ENCODE measurements at regions not wholly inside any gene's neighbourhood (a gene's known extent, or its start where the extent isn't known, plus 50 kb on each side); places are given as distances from the start of the nearest gene placed in this dataset.

DNA sequence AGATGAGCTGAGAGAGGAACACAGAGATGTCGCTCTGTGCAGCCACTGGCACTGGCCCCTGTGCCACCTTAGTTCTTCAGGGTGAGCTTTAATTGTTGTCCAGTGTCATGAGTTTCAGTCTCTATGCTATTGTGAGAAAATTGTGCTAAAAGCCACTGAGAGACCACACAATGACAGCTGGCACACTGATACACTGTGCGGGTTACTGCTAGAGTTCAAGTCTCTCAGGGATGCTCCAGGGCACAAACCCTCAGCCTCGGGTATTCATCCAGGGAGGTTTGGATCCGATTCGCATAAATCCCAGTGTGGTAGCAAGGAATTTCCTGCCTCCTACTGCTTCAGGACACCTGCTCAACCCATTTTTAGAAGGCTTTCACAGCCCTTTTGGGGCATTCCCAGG, 68.1 kb upstream of the EDNRB start:
- no peak for DNase-seq (ENCODE audit: extremely low read depth, insufficient read length)
- Histone ChIP-seq H3K27me3 (replicated peaks; ENCODE audit: control insufficient read depth, insufficient read depth, low read length) (no peaks in the 10 kb centered on the region), H3K4me3 (replicated peaks; ENCODE audit: low read depth, low read length) (no peak overlapping the region), H3K36me3 (ENCODE audit: control insufficient read depth, insufficient read depth, low read length) (no peaks in the 10 kb centered on the region)
- TF ChIP-seq, protein P1, sequence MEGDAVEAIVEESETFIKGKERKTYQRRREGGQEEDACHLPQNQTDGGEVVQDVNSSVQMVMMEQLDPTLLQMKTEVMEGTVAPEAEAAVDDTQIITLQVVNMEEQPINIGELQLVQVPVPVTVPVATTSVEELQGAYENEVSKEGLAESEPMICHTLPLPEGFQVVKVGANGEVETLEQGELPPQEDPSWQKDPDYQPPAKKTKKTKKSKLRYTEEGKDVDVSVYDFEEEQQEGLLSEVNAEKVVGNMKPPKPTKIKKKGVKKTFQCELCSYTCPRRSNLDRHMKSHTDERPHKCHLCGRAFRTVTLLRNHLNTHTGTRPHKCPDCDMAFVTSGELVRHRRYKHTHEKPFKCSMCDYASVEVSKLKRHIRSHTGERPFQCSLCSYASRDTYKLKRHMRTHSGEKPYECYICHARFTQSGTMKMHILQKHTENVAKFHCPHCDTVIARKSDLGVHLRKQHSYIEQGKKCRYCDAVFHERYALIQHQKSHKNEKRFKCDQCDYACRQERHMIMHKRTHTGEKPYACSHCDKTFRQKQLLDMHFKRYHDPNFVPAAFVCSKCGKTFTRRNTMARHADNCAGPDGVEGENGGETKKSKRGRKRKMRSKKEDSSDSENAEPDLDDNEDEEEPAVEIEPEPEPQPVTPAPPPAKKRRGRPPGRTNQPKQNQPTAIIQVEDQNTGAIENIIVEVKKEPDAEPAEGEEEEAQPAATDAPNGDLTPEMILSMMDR (IDR thresholded peaks at IDR 0.05; ENCODE audit: insufficient read depth, low read length, poor library complexity, severe bottlenecking), result no peak

DNA sequence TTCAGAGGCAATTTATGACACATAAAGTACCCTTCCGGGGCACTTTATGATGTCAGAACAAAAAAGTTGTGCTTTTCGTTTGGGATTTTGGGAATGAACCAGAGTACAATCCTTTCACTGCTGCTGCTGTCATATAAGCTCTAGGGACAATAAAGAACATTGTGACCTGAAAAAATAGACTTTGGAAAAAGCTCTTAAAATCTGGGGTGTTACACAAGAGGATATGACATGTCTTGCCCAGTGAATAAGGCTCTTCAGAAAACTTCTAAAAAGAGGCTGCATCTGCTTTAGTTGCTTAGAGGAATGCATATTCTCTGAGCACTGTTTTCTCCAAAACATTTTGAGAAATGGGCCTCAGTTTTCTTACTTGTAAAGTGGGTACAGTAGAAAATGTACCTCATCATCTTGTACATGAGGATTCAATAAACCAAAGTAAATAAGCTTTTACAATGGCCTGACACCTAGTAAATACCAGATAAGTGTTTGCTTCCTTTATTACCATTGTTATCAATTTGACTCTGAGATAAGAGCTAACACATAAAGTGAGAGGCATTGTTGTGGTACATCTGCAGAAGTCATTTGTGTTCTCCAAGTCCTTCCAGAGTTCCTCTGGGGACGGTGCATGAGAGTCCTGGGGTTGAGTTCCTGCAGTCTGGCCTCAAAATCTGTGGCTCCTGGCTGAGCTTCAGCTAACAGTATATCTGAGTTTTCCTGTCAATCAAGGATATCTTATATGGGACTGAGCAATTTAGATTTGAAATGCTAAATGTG, 67.4 kb upstream of the EDNRB start:
- no peak overlapping the region for H3K4me3 ChIP-seq (replicated peaks; ENCODE audit: low read depth, low read length)

DNA sequence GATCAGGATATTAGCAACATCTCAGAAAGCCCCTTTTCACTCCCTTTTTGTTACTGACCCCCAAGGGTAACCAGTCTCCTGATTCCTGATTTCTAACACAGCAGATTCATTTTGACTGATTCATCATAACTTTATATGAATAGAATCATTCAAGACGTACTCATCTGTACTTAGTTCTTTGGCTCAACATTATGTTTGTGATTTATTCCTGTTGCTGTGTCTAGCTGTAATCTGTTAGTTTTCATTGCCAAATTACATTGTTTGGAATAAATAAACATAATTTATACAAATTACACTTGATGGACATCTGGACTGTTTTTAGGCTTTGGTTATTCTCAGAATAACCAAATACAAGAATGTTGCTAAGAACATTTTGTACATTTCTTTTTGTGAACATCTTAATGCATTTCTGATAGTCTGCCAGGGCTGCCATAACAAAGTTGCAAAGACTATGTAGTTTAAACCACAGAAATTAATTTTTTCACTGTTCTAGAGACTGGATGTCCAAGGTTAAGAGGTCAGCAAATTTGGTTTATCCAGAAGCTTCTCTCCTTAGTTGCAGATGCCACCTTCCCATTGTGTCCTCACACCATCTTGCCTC, 62.8 kb upstream of the EDNRB start:
- TF ChIP-seq, protein P1 (IDR thresholded peaks at IDR 0.05; ENCODE audit: insufficient read depth, low read length, poor library complexity, severe bottlenecking), result no peak
- H3K27me3 ChIP-seq (replicated peaks; ENCODE audit: control insufficient read depth, insufficient read depth, low read length), result no peaks in the 10 kb centered on the region
- no peak for DNase-seq (ENCODE audit: extremely low read depth, insufficient read length)

More for the DNA sequence above, 67.4 kb upstream of the EDNRB start:
- Histone ChIP-seq H3K27me3 (replicated peaks; ENCODE audit: control insufficient read depth, insufficient read depth, low read length) (no peaks in the 10 kb centered on the region), H3K36me3 (ENCODE audit: control insufficient read depth, insufficient read depth, low read length) (no peaks in the 10 kb centered on the region)
- DNase-seq (ENCODE audit: extremely low read depth, insufficient read length), result no peak
- TF ChIP-seq, protein P1 (IDR thresholded peaks at IDR 0.05; ENCODE audit: insufficient read depth, low read length, poor library complexity, severe bottlenecking), result no peak

DNA sequence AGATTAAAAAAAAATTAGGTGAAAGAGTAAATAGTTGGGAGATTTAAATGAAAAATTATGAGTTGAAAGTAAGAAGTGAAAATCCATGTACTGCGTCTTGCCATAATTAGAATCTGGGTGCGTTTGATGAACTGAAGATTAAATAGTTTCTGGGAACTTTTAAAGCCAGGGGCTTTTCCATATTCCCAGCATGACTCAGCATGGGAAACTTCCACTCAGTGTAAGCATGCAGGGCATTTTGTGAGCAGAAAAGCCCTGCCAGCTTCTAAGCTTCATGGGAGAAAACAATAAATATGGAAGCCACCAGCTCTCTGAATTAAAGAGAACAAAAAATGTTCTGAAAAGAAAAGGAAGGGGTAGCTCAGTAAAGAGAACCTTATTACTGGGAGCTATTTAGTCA, 62.0 kb upstream of the EDNRB start:
- H3K4me3 ChIP-seq (replicated peaks; ENCODE audit: low read depth, low read length), result no peak overlapping the region
- TF ChIP-seq, protein P1 (IDR thresholded peaks at IDR 0.05; ENCODE audit: insufficient read depth, low read length, poor library complexity, severe bottlenecking), result no peak
- no peaks in the 10 kb centered on the region for H3K27me3 ChIP-seq (replicated peaks; ENCODE audit: control insufficient read depth, insufficient read depth, low read length)
- no peaks in the 10 kb centered on the region for H3K36me3 ChIP-seq (ENCODE audit: control insufficient read depth, insufficient read depth, low read length)
- no peak for DNase-seq (ENCODE audit: extremely low read depth, insufficient read length)

More for the DNA sequence above, 62.8 kb upstream of the EDNRB start:
- Histone ChIP-seq H3K36me3 (ENCODE audit: control insufficient read depth, insufficient read depth, low read length) (no peaks in the 10 kb centered on the region), H3K4me3 (replicated peaks; ENCODE audit: low read depth, low read length) (no peak overlapping the region)

DNA sequence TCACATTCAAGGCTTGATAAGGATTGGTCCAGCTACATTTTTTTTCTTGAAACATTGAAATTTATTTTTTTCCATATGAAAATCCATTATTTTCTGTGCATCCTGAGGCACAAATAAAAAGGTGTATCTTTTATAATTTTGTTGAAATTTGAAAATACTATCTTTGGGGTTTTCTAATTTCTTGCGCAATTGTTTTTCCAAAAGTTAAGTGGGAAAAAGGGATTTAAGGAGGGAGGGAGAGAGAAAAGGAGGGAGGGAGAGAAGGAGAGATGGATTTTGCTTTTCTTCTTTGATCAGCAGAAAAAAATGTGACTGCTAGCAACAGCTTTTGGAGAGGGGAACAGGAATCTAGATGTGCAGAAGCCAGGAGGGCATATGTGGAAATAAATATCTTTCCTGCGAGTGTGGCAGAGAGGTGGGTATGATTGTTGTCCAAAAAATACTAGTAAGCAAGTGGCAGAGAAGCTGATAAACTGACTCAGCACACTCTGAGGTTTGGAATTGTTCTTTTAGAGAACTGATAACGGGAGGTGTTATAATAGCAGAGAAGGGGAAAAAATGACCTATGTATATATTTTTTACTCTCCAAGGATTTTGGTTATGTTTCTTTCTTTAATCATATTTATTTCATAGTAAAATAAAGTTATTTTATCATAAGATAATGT, 61.2 kb upstream of the EDNRB start:
- H3K4me3 ChIP-seq (replicated peaks; ENCODE audit: low read depth, low read length), result no peak overlapping the region
- TF ChIP-seq, protein P1 (IDR thresholded peaks at IDR 0.05; ENCODE audit: insufficient read depth, low read length, poor library complexity, severe bottlenecking), result no peak
- no peaks in the 10 kb centered on the region for H3K27me3 ChIP-seq (replicated peaks; ENCODE audit: control insufficient read depth, insufficient read depth, low read length)
- DNase-seq (ENCODE audit: extremely low read depth, insufficient read length), result no peak
- no peaks in the 10 kb centered on the region for H3K36me3 ChIP-seq (ENCODE audit: control insufficient read depth, insufficient read depth, low read length)
